Aorta (tissue), 5 donors: ENCODE measurements at regions not wholly inside any gene's neighbourhood (a gene's known extent, or its start where the extent isn't known, plus 50 kb on each side); places are given as distances from the start of the nearest gene placed in this dataset.
"Not testable (repeated sequence)": the region's sequence is repeated elsewhere in the genome, so short reads cannot be mapped to it uniquely, and the experiment has no call there.

Experiments
- ATAC-seq: fragments of 200-7000 bp; cut with Tn5 transposase; one replicate; pipeline ENCODE4 v1.9.1; 2022; ENCODE audit warnings: moderate library complexity; ENCODE audit not compliant: low FRiP score
- DNase-seq, 2 donors: peaks; one replicate each; pipeline ENCODE4 v3.0.0-alpha.2; 2020
- H3K27ac ChIP-seq, 2 donors: one replicate each; pipeline ENCODE4 v1.5.1; 2013; ENCODE audit warnings: low read length in 2 of 2, mild to moderate bottlenecking in 2 of 2, moderate library complexity in 2 of 2, control low read depth in 1 of 2, inconsistent platforms in 1 of 2, low read depth in 1 of 2
- H3K27me3 ChIP-seq, 2 donors: one replicate each; pipeline ENCODE4 v1.6.1; 2013; ENCODE audit warnings: control low read depth in 1 of 2, low read length in 1 of 2, mild to moderate bottlenecking in 1 of 2, moderate library complexity in 1 of 2; ENCODE audit not compliant: insufficient read depth in 2 of 2, control insufficient read depth in 1 of 2
- H3K36me3 ChIP-seq, 2 donors: one replicate each; pipeline ENCODE4 v1.6.1; 2013; ENCODE audit warnings: control low read depth in 1 of 2, low read length in 1 of 2, mild to moderate bottlenecking in 1 of 2; ENCODE audit not compliant: insufficient read depth in 2 of 2, control insufficient read depth in 1 of 2
- H3K4me1 ChIP-seq, 2 donors: one replicate each; pipeline ENCODE4 v1.6.1; 2013; ENCODE audit warnings: low read length in 2 of 2, control low read depth in 1 of 2, mild to moderate bottlenecking in 1 of 2, moderate library complexity in 1 of 2; ENCODE audit not compliant: insufficient read depth in 2 of 2, control insufficient read depth in 1 of 2
- H3K4me3 ChIP-seq, 2 donors: one replicate each; pipeline ENCODE4 v1.5.1; 2013; ENCODE audit warnings: low read length in 2 of 2, control low read depth in 1 of 2, mild to moderate bottlenecking in 1 of 2
- H3K9me3 ChIP-seq: one replicate; pipeline ENCODE4 v1.6.1; 2013; ENCODE audit warnings: mild to moderate bottlenecking, low read length; ENCODE audit not compliant: control insufficient read depth
- WGBS, 2 donors: extraction: QIAGEN DNeasy Blood & Tissue Kit; methylation state at CpG; one replicate each; pipeline ENCODE4 v1.1.7; 2013; 5-methylcytosine and 5-hydroxymethylcytosine counted together
- intact Hi-C, 2 donors: fragments of 100-400 bp; cut with DNase I; formaldehyde crosslinking; loops; one replicate each; pipeline versions ENCODE4 v1.14.2 to v1.15.0; 2022
- donor health status: healthy with polysubstance abuse.
- donor health status: Bipolar disorder and iron deficiency.
- donor health status: DM: no; HTN: no; CAD: no.
- donor health status: DM: no; HTN: no; CAD: no.
- donor health status: DM: yes; HTN: yes; CAD: no.

GRCh38 chr22:48627203-48627602, 1200.5 kb downstream of the BRD1 start:
- WGBS, 2 donors, result 73 to 76% methylated on average over 17 of the region's 17 CpGs
- H3K4me3 ChIP-seq, result no peak overlapping the region
- H3K27me3 ChIP-seq, result no peaks in the 10 kb centered on the region
- H3K4me1 ChIP-seq, result no peaks in the 10 kb centered on the region
- no peaks in the 10 kb centered on the region for H3K9me3 ChIP-seq
- no peak overlapping the region for H3K27ac ChIP-seq
- DNase-seq (no peak), ATAC-seq (no peak)
- no peaks in the 10 kb centered on the region for H3K36me3 ChIP-seq
- intact Hi-C loops, result no loop called here

GRCh38 chr22:48624401-48624800, 1203.3 kb downstream of the BRD1 start:
- DNase-seq, result no peak
- H3K27me3 ChIP-seq, result no peaks in the 10 kb centered on the region
- no peaks in the 10 kb centered on the region for H3K9me3 ChIP-seq
- H3K27ac ChIP-seq, result no peak overlapping the region
- WGBS, 2 donors, result 86 to 90% methylated on average over 13 of the region's 13 CpGs
- H3K4me1 ChIP-seq, result no peaks in the 10 kb centered on the region
- ATAC-seq, result no peak
- no peaks in the 10 kb centered on the region for H3K36me3 ChIP-seq
- no peak overlapping the region for H3K4me3 ChIP-seq
- intact Hi-C loops, result no loop called here

GRCh38 chr22:48622891-48623545, 1204.7 kb downstream of the BRD1 start:
- DNase-seq (no peak), ATAC-seq (no peak)
- intact Hi-C loops, result no loop called here
- Histone ChIP-seq H3K9me3 (no peaks in the 10 kb centered on the region), H3K4me3 (no peak overlapping the region), H3K27me3 (no peaks in the 10 kb centered on the region), H3K27ac (no peak overlapping the region), H3K36me3 (no peaks in the 10 kb centered on the region), H3K4me1 (no peaks in the 10 kb centered on the region)
- 94% methylated on average over 54 to 55 of the region's 55 CpGs for WGBS, 2 donors

GRCh38 chr22:48621085-48621484, 1206.6 kb downstream of the BRD1 start:
- Histone ChIP-seq H3K27me3 (no peaks in the 10 kb centered on the region), H3K27ac (no peak overlapping the region), H3K9me3 (no peaks in the 10 kb centered on the region), H3K36me3 (no peaks in the 10 kb centered on the region), H3K4me3 (no peak overlapping the region), H3K4me1 (no peaks in the 10 kb centered on the region)
- ATAC-seq, result no peak
- intact Hi-C loops, result no loop called here
- no peak for DNase-seq

GRCh38 chr22:48620460-48620859, 1207.2 kb downstream of the BRD1 start:
- H3K9me3 ChIP-seq, result not testable (repeated sequence)

GRCh38 chr22:48619721-48620120, 1208.0 kb downstream of the BRD1 start:
- intact Hi-C loops, result no loop called here
- no peaks in the 10 kb centered on the region for H3K36me3 ChIP-seq
- DNase-seq (no peak), ATAC-seq (no peak)
- H3K4me3 ChIP-seq, result no peak overlapping the region
- no peaks in the 10 kb centered on the region for H3K9me3 ChIP-seq
- no peak overlapping the region for H3K27ac ChIP-seq
- 75 to 79% methylated on average over 20 of the region's 20 CpGs for WGBS, 2 donors
- no peaks in the 10 kb centered on the region for H3K4me1 ChIP-seq
- H3K27me3 ChIP-seq, result no peaks in the 10 kb centered on the region

More at GRCh38 chr22:48620460-48620859, 1207.2 kb downstream of the BRD1 start:
- DNase-seq, intact Hi-C loops, H3K4me1 ChIP-seq, H3K27me3 ChIP-seq, H3K36me3 ChIP-seq, H3K4me3 ChIP-seq, ATAC-seq, H3K27ac ChIP-seq: not testable (repeated sequence)
- 85% methylated on average over 2 of the region's 2 CpGs for WGBS, 2 donors

GRCh38 chr22:48618326-48618725, 1209.3 kb downstream of the BRD1 start:
- H3K27me3 ChIP-seq, result no peaks in the 10 kb centered on the region
- WGBS, 2 donors, result 88 to 90% methylated on average over 18 of the region's 18 CpGs
- H3K27ac ChIP-seq, result no peak overlapping the region
- no peak for DNase-seq
- intact Hi-C loops, result no loop called here
- H3K4me3 ChIP-seq, result no peak overlapping the region
- no peaks in the 10 kb centered on the region for H3K4me1 ChIP-seq
- no peak for ATAC-seq
- no peaks in the 10 kb centered on the region for H3K36me3 ChIP-seq
- no peaks in the 10 kb centered on the region for H3K9me3 ChIP-seq

- intact Hi-C loops, result no loop called here
Observed at GRCh38 chr22:48616656-48617055, 1211.0 kb downstream of the BRD1 start.

GRCh38 chr22:48615171-48616008, 1212.3 kb downstream of the BRD1 start:
- WGBS, 2 donors, result 85 to 91% methylated on average over 22 of the region's 22 CpGs
- Histone ChIP-seq H3K4me1 (no peaks in the 10 kb centered on the region), H3K9me3 (no peaks in the 10 kb centered on the region), H3K27me3 (no peaks in the 10 kb centered on the region), H3K36me3 (no peaks in the 10 kb centered on the region), H3K27ac (no peak overlapping the region), H3K4me3 (no peak overlapping the region)
- intact Hi-C loops, result no loop called here
- ATAC-seq (no peak), DNase-seq (no peak)

More at GRCh38 chr22:48616656-48617055, 1211.0 kb downstream of the BRD1 start:
- Histone ChIP-seq H3K36me3 (no peaks in the 10 kb centered on the region), H3K9me3 (no peaks in the 10 kb centered on the region), H3K4me3 (no peak overlapping the region), H3K27ac (no peak overlapping the region), H3K4me1 (no peaks in the 10 kb centered on the region), H3K27me3 (no peaks in the 10 kb centered on the region)
- 90 to 91% methylated on average over 13 of the region's 13 CpGs for WGBS, 2 donors
- ATAC-seq (no peak), DNase-seq (no peak)
